ENCODE measurements at regions not wholly inside any gene's neighbourhood (a gene's known extent, or its start where the extent isn't known, plus 50 kb on each side); places are given as distances from the start of the nearest gene placed in this dataset.

DNA sequence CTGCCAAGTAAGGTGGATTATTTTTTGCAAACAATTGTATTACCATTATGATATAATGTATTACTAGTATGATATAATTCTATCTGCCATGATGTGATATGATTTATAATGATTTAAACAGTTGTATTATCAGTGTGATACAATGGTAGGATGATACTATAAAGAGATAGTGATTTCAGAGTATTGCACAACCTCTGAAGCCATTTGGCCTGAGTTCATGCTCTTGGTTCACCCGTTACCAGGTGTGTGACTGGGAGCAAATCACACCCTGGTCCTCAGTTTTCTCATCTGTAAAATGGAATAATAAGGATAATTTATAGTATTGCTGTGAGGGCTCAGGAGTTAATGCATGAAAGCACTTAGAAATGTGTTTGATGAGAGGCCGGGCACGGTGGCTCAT is 905.0 kb upstream of the RBFOX1 start:
- Mint-ChIP-seq H3K4me3 (no peak overlapping the region), H3K27ac (no peak overlapping the region), H3K9me3 (peaks cover 16 to 28% of the 10 kb centered on the region in 2 donors), H3K4me1 (no peaks in the 10 kb centered on the region), H3K27me3 (no peaks in the 10 kb centered on the region)
- ATAC-seq (no peak), DNase-seq (no peak)

- no peak for DNase-seq
- Mint-ChIP-seq H3K9me3 (peaks cover 0 to 4% of the 10 kb centered on the region in 2 donors), H3K4me1 (no peaks in the 10 kb centered on the region), H3K4me3 (no peak overlapping the region), H3K27ac (no peak overlapping the region), H3K27me3 (no peaks in the 10 kb centered on the region)
- no peak for ATAC-seq
These were observed 925.0 kb upstream of the RBFOX1 start for GRCh38 chr16:6407596-6407995.

- no peak overlapping the region for H3K27ac Mint-ChIP-seq
- H3K4me1 Mint-ChIP-seq = no peaks in the 10 kb centered on the region
- no peak for DNase-seq
- H3K9me3 Mint-ChIP-seq = peaks cover 0 to 5% of the 10 kb centered on the region in 2 donors
- ATAC-seq = no peak
- no peaks in the 10 kb centered on the region for H3K27me3 Mint-ChIP-seq
- H3K4me3 Mint-ChIP-seq = no peak overlapping the region
These were observed 926.6 kb upstream of the RBFOX1 start for GRCh38 chr16:6406028-6406427.

GRCh38 chr16:6382924-6383459 is 949.7 kb upstream of the RBFOX1 start:
- Mint-ChIP-seq H3K27me3 (no peaks in the 10 kb centered on the region), H3K27ac (no peak overlapping the region), H3K4me3 (no peak overlapping the region), H3K9me3 (peaks cover 0 to 23% of the 10 kb centered on the region in 2 donors), H3K4me1 (no peaks in the 10 kb centered on the region)
- ATAC-seq = no peak
- no peak for DNase-seq

GRCh38 chr16:6381896-6382295 is 950.7 kb upstream of the RBFOX1 start:
- Mint-ChIP-seq H3K9me3 (peaks cover 0 to 12% of the 10 kb centered on the region in 2 donors), H3K4me1 (no peaks in the 10 kb centered on the region), H3K4me3 (no peak overlapping the region), H3K27me3 (no peaks in the 10 kb centered on the region), H3K27ac (no peak overlapping the region)
- ATAC-seq (no peak), DNase-seq (no peak)

GRCh38 chr16:6377956-6378355 is 954.7 kb upstream of the RBFOX1 start:
- Mint-ChIP-seq H3K4me3 (no peak overlapping the region), H3K27ac (no peak overlapping the region), H3K4me1 (no peaks in the 10 kb centered on the region), H3K9me3 (no peaks in the 10 kb centered on the region), H3K27me3 (no peaks in the 10 kb centered on the region)
- ATAC-seq (no peak), DNase-seq (no peak)

GRCh38 chr16:6375465-6376075 is 957.1 kb upstream of the RBFOX1 start:
- ATAC-seq (no peak), DNase-seq (no peak)
- Mint-ChIP-seq H3K27ac (no peak overlapping the region), H3K4me1 (no peaks in the 10 kb centered on the region), H3K27me3 (no peaks in the 10 kb centered on the region), H3K9me3 (no peaks in the 10 kb centered on the region), H3K4me3 (no peak overlapping the region)

DNA sequence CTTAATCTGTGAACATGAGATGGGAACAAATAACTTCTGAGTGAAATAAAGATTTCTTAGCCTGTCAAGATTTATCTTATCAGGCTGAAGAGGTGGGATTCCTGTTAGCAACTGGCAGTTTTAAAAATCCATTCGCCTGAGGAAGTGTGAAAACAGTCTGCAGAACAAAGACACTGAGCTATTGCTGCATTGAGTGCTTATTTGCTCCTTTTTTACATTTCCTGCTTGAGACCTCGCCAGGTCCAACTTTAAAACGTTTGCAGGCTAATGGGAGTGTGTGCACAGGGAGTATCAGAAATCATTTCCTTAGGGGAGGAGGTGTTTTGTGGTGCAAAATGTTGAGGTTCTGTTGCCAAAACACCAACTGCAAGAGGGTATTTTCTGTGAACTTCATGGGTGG is 957.8 kb upstream of the RBFOX1 start:
- Mint-ChIP-seq H3K4me3 (no peak overlapping the region), H3K9me3 (no peaks in the 10 kb centered on the region), H3K4me1 (no peaks in the 10 kb centered on the region), H3K27me3 (no peaks in the 10 kb centered on the region), H3K27ac (no peak overlapping the region)
- DNase-seq (no peak), ATAC-seq (no peak)

GRCh38 chr16:6364846-6365245 is 967.8 kb upstream of the RBFOX1 start:
- Mint-ChIP-seq H3K9me3 (peaks cover 15 to 26% of the 10 kb centered on the region in 2 donors), H3K4me3 (no peak overlapping the region), H3K27me3 (no peaks in the 10 kb centered on the region), H3K27ac (no peak overlapping the region), H3K4me1 (no peaks in the 10 kb centered on the region)
- no peak for ATAC-seq
- no peak for DNase-seq

- no peak for ATAC-seq
- Mint-ChIP-seq H3K4me3 (no peak overlapping the region), H3K27me3 (no peaks in the 10 kb centered on the region), H3K4me1 (no peaks in the 10 kb centered on the region), H3K9me3 (peaks cover 15 to 26% of the 10 kb centered on the region in 2 donors), H3K27ac (peak overlapping the region in 1 of 2 donors; percentile 42)
- DNase-seq = no peak
These were observed 968.6 kb upstream of the RBFOX1 start for GRCh38 chr16:6363896-6364607.

- no peak for ATAC-seq
- H3K9me3 Mint-ChIP-seq = peaks cover 12 to 22% of the 10 kb centered on the region in 2 donors
- H3K4me3 Mint-ChIP-seq = no peak overlapping the region
- H3K4me1 Mint-ChIP-seq = no peaks in the 10 kb centered on the region
- H3K27me3 Mint-ChIP-seq = no peaks in the 10 kb centered on the region
- H3K27ac Mint-ChIP-seq = no peak overlapping the region
- no peak for DNase-seq
These were observed 969.2 kb upstream of the RBFOX1 start for GRCh38 chr16:6363396-6363795.

GRCh38 chr16:6362321-6362720 is 970.3 kb upstream of the RBFOX1 start:
- no peaks in the 10 kb centered on the region for H3K4me1 Mint-ChIP-seq
- no peak for ATAC-seq

GRCh38 chr16:6360641-6361040 is 972.0 kb upstream of the RBFOX1 start:
- Mint-ChIP-seq H3K27ac (no peak overlapping the region), H3K27me3 (no peaks in the 10 kb centered on the region), H3K4me3 (no peak overlapping the region), H3K4me1 (no peaks in the 10 kb centered on the region), H3K9me3 (peaks cover 11 to 23% of the 10 kb centered on the region in 2 donors)
- DNase-seq = no peak
- ATAC-seq = no peak

More at GRCh38 chr16:6362321-6362720, 970.3 kb upstream of the RBFOX1 start:
- Mint-ChIP-seq H3K27ac (no peak overlapping the region), H3K4me3 (no peak overlapping the region), H3K9me3 (peaks cover 11 to 22% of the 10 kb centered on the region in 2 donors), H3K27me3 (no peaks in the 10 kb centered on the region)
- DNase-seq = no peak

GRCh38 chr16:6356911-6357310 is 975.7 kb upstream of the RBFOX1 start:
- H3K27ac Mint-ChIP-seq = no peak overlapping the region
- H3K9me3 Mint-ChIP-seq = peaks cover 11 to 30% of the 10 kb centered on the region in 2 donors
- H3K4me3 Mint-ChIP-seq = no peak overlapping the region
- no peaks in the 10 kb centered on the region for H3K4me1 Mint-ChIP-seq
- no peaks in the 10 kb centered on the region for H3K27me3 Mint-ChIP-seq
- ATAC-seq (no peak), DNase-seq (no peak)

DNA sequence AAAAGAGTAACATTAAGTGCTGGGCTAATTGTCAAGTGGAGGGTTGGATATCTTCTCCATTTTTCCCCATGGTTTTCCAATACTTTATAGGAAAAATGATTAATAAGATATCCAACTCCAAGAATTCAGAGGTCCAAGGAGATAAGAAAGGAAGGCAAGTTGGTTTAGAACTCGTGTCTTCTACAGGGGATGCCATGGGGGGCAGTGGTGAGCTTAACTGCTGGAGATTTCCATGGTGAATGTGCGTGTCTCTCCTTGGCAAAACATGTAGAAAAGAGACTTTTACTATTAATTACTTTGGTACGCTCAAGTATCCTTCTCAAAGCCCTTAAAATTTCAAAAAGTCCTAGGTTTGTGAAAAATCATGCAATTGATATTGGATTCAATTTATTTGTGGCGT is 982.9 kb upstream of the RBFOX1 start:
- no peaks in the 10 kb centered on the region for H3K4me1 Mint-ChIP-seq
- peaks cover 11 to 30% of the 10 kb centered on the region in 2 donors for H3K9me3 Mint-ChIP-seq
- no peak overlapping the region for H3K27ac Mint-ChIP-seq
- no peaks in the 10 kb centered on the region for H3K27me3 Mint-ChIP-seq
- no peak for DNase-seq
- H3K4me3 Mint-ChIP-seq = no peak overlapping the region
- ATAC-seq = no peak

GRCh38 chr16:6345090-6345489 is 987.6 kb upstream of the RBFOX1 start:
- H3K9me3 Mint-ChIP-seq = peaks cover 4 to 33% of the 10 kb centered on the region in 2 donors

More at GRCh38 chr16:6345090-6345489, 987.6 kb upstream of the RBFOX1 start:
- Mint-ChIP-seq H3K4me3 (no peak overlapping the region), H3K27ac (no peak overlapping the region), H3K4me1 (no peaks in the 10 kb centered on the region), H3K27me3 (no peaks in the 10 kb centered on the region)
- DNase-seq (no peak), ATAC-seq (no peak)
